Stromal cell of bone marrow (primary cell): ENCODE measurements at regions not wholly inside any gene's neighbourhood (a gene's known extent, or its start where the extent isn't known, plus 50 kb on each side); places are given as distances from the start of the nearest gene placed in this dataset.
A peak's percentile ranks its signal among the peaks of the same experiment; 100 is the strongest.
"Not testable (repeated sequence)": the region's sequence is repeated elsewhere in the genome, so short reads cannot be mapped to it uniquely, and the experiment has no call there.

Experiments used
- DNase-seq: peaks from one replicate; pipeline ENCODE4 v3.0.0-alpha.2; 2012; ENCODE audit warnings: low read depth

DNA sequence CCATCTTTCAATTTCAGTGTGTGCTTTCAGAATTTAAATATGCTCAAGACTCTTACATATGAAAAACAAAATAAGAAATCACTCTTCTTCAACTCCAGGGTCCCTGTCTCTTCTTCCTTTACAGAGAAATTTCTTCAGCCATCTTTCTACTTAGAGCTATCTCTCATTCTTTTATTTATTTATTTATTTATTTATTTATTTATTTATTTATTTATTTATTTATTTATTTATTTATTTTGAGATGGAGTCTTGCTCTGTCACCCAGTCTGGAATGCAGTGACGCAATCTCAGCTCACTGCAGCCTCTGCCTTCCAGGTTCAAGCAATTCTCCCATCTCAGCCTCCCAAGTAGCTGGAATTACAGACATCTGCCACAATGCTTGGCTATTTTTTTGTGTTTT is 211.7 kb downstream of the DUSP10 start:
- not testable (repeated sequence) for DNase-seq

DNA sequence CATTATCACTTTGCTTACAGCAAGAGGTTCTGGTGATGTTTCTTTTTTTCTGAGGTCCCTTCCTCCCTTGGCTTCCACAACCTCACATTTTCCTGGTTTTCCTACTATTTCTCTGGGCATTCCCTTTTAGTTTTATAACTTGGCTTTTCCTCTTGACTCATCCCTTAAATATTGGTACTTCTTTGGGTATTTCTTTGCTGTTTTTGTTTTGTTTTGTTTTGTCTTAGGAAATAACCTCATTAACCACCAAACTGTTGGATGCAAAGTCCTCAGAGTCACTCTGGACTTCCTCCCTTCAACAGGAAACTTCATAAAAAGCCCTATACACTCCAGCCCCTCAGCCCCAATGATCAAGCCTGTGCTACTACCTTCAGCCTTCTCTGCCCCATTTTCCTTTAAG is 211.1 kb downstream of the DUSP10 start:
- no peak for DNase-seq

DNA sequence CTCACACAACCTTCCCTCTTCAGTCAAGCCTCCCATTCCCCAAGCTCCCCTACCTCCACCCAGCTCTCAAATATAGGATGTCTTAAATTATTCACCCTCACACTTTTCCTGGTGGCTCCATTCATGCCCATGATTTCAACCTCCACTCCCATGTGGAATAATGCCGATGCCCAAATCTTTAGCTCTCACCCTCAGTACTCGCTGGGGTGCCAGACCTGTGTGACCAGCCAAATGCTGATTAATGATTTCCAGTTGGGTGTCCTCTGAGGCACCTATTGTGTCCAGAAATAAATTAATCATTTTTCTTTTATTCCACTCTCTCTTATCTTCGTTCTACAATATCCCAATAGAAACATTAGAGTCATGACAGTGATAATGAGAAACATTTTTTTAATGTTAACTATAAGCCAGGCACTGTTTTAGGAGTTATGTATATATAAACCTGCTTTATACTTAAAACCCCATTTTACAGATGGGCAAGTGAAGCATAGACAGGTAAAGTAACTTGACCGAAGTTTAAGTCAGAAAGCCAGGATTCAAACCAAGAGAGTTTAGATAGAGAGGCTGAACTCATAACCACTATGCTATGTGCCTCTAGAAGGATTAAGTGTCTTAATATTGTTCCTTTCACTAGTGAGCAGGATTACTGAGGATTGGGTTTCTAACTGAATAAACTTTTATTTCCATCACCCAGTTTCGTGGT is 209.7 kb downstream of the DUSP10 start:
- DNase-seq: no peak

DNA sequence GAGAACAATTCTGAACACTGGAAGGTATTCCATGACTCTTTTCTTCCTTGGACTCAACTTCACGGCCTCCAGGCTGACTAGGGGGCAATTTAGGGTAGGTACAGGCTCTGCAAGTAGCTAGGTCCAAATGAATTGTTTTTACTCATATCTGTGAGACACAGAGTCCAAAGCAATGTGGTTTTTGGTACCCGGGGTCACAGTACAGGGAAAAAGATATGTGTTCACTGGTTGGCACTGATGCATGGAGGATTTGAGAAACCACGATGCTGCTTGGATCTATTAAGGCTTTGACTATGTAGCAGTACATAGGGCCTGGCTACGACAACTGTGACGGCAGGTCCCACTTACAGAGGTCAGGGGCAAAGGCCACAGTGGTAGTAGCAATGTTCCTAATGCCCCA is 200.6 kb downstream of the DUSP10 start:
- DNase-seq: no peak

DNA sequence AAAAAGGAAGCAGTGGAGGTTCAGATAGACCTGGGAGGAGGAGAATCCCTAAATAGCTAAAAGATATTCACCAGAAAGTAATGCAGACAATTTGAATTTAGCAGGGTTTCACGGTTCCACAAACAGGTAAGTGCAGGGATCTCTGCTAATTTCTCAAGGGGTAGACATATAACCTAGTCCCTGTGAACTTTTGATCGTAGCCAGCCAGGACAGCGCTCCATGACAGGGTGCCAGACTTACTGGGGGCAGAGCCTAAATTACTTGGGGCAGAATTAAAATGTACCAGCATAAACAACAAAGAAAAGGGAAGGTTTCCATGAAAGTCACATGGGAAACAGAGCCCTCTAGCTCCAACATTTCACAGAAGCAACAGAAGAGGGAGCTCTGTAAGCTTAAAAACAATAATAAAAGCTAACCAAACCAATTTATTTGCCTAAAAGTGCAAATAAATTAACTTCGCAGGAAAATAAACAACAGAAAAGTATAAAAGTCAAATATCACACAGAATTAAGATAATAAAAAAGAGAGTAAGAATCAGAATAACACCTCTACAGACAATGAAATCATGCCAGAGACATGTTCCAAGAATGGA is 198.3 kb downstream of the DUSP10 start:
- DNase-seq: peak; percentile 36

DNA sequence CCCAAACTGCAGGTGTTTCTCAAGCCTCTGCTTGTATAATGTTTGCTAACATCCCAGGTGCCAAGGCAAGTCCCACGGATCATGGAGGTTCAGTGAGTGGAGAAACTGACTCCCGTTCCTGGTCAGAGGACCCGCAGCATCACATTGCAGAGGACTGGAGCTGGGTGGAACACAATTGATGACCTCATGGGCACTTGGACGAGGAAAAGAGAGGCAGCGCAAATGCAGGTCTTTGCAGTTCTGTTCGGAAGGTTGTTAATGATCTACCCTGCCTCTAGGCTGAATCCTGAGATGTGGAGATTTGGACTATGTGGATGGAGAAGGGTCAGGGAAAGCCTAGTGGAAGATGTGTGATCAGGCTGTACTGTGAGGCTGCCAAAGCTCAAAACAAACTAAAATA is 192.9 kb downstream of the DUSP10 start:
- no peak for DNase-seq

DNA sequence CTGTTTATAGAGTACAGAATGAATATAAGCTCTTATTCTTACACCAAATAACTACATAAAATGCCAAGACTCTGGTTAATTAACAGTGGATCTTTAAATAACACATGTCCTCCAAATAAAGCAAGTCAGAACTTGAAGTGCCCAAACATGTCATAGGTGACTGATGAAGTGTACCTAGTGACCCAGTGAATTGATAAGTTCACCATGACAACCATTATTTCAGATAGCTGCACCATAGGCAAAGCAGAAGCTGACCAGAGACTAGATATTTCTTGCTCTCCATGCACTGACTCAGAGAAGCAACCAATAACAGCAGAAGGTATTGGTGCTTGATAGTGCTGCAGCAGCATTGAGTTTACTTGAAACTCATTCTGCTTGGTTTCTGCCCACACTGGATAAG is 192.1 kb downstream of the DUSP10 start:
- DNase-seq: no peak

DNA sequence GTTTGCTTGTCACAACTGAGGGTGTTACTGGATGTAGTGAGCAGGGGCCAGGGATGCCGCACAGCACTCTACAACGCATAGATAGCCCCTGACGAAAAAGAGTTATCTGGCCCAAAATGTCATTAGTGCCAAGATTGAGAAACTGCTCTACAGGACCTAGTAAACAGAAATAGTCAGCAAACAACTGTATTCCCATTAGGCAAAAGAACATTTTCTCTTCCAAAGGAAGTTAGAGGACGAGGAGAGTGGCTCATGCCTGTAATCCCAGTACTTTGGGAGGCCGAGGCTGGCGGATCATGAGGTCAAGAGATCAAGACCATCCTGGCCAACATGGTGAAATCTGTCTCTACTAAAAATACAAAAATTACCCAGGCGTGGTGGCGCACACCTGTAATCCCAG is 189.1 kb downstream of the DUSP10 start:
- DNase-seq: not testable (repeated sequence)

DNA sequence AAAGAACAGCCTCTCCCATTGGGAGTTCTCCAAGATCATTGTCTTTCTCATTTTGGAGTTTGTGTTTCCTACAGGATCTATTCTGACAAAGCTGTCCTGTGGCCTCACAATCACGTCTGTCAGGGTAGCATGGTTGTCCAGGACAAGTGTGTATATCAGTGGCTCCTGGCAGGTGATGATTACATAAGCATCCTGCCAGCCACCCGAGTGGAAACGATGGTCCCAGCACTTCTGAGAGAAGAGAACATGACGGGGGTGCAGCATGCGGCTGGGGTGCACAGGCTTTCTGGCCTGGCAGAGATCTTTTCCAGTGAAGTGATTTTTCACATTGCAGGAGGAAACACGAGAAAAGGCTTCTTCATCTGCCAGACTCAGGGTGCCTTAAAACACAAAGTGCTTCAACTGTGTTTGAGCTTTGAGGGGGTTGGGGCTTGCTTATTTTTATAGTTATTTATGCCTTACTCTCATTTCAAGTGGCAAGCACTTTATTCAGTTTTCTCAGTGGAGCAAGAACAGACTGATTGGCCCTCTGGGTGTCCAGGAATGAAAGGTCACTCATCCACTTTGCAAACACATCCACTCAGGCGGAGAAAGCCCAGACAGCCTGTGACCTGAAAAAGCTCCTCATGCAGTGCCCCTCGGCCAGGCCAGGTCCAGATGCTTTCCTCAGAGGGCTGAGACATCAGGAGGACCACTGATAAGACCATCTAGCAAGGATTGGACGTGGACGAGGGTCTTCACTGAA is 186.0 kb downstream of the DUSP10 start:
- DNase-seq: no peak

DNA sequence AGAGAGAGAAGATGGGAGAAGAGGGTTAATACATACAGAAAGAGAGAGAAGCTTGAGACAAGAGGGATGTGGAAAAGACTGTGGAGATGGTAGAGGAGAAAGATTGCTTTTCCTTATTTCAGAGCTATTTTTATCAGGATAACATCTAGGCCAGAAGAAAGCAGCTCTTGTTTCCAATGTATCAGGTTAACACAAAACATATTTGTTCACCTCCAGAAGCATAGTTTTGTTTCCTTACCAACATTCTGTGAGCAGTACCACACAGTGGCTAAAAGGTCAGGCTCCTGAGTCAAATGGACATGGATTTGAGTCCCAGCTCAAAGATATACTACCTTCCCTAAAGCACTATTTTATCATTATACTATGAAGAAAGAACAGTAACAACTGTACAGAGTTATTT is 185.5 kb downstream of the DUSP10 start:
- DNase-seq: no peak

DNA sequence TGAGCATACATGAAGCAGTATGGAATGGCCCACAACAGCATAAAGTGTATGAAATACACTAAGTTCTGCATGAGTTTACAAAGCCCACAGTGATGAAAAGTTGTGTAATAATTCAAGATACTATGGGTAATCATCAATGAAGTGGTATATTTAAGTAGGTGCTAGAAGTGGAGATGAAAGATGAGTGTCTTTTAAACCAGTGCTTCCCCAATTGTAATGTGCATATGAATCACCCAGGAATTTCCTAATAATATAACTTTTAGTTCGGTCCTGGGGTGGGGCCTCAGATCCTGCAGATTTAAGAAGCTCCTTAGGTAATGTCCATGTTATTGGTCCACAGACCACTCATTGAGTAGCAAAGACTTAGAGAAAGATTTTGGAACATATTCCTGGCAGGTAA is 184.9 kb downstream of the DUSP10 start:
- no peak for DNase-seq

DNA sequence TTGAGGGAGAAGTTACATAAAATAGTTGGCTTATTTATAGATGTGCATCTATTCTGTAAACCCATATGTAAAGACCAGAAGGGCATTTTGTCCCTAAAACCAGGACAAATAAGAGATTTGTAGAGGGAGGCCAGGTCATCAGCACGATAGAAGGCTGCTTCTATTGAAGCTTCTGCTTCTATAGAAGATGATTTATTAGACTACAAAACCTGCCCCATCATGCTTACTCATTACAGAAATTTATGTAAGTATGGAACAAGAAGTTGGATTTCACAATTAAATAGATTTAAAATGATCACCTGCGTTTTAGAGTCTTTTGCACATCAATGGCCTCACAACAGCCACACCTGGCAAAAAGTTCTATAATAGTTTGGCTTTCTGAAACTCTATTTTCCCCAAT is 183.5 kb downstream of the DUSP10 start:
- DNase-seq: no peak

DNA sequence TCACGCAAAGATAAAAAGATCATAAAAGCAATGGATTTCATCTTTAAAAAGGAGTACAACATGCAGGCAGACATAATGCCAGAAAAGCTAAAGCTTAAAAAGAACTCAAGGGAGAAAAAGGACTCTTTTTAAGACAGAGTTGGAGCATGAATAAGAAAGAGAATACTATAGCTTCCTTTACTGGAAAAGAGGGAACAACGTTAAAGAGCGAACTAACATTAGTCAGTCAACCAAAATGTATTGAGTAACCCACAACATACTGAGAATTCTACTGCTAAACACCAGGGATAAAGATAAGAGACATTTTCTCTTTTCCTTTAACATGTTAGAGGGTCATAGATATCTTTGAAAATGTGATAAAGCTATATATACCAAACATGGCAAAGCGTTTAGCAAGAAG is 182.0 kb downstream of the DUSP10 start:
- no peak for DNase-seq

DNA sequence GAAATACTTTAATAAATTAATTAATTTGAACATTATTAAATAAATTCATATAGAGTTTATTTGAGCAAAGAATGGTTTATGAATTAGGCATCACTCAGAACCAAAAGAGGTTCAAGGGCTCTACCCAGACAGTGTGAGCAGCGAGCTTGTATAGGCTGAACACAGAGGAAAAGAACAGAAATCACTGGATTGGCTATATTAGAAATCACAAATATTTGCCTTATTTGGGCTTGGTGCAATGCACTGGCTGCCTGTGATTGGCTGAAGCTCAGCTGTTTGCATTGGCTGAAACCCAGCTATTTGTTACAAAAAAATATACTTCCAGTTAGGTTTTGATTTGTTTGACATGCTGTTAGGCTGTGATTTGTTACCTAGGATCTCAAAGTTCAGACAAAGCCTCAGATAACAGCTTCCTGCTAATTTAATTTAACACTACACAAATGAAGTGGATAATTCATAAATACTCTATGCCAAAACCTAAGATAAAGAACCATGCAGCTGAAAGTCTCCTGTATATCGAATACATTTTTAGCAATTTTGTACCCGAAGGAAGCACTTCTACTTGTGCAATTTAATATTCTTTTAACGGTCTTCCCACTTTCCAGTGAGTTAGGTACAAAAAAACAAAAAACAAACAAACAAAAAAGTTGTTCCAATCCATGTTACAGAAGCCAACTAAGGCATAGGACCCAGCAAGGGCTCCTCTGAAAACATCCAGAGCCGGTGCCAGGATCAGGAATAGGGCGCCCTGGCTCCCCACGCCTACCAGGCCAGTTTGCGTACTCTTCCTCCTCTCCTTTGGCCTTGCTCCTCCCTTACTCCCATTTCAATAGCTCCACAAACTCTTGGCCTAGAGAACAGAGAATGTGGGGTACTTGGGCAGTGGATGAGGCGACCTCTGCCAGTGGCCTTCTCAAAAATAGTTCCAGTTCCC is 179.1 kb downstream of the DUSP10 start:
- no peak for DNase-seq

DNA sequence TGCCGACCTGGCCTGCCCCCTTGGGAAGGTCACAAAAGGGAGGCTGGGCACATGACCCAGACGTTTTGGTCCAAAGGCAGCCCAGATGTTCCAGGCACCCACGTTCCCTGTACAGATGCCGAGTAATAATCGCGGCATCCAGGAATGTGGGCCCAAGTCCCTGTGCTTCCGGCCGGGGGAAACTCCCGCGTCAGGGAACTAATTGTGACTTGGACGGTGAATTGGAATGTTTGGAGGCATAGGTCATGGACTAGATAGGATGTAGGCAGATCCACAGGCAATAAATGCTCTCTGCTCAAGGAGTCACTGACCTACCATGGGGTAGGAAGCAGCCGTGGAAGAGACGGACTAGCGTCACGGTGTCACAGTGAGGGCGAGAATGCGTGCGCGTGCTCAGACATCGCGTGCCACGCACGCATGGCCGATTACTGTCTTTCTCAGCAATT is 178.4 kb downstream of the DUSP10 start:
- DNase-seq: no peak

DNA sequence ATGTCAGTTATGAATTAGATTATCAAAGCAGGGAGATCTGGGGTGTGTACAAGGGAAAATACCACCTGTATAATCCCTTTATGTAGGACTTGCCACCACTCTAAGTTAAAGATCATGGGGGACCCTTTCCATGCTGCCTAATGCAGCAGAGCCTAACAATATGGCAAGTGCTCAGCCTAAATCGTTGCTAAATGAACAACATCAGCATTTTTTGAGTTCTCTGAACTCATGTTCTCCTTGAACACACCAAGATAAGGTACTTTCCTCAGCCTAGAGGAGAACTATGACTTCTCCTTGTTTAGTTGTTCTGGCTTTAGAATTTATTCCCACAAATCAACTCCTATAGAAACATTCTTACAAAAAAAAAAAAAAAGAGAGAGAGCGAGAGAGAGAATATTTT is 177.0 kb downstream of the DUSP10 start:
- no peak for DNase-seq

DNA sequence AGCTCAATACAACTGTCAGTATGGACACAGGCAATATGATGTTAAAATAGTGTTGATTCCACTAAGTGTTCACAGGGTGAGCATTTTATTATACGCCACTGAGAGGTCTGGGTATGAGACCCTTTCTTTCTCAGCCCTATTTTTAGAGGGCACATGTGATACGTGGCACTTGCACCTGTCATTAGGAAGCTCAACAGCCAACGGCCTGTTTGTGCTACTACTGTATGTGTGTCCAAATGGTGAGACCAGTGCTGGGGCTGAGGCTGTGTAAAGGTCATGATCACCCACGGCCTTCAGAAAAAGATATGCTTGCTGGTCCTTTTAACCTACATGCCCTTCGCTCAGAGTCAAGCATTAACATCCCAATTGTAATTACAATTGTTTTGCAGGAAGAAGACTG is 176.2 kb downstream of the DUSP10 start:
- no peak for DNase-seq

DNA sequence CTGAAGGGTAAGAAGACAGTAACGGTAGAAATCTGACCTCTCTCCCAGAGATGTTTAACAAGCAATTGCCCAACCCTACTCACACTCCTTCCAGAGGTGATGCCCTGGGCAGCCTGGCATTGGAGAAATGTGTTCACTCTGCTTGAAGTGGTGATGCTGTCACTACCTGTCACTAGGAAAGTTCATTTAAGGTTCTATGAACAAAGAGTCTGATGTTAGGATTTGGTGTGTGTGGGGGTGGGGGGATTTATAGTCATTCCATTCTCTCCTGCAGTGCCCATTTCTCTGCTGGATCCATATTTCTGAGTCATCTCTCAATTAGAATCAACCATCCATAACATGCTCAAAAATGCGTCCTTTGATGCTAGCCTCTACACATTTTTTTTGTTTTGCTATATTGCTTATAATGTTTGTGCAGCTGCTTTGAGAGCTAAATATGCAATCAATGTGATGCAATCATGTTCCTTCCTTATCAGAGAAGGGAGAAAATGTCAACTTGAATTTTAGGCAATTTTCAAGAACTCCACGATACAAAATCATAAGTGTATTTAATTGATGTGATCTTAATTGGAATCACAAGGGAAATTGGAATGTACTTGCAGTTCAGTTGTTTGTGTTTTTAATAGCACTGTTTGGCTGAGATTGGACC is 173.9 kb downstream of the DUSP10 start:
- DNase-seq: no peak

DNA sequence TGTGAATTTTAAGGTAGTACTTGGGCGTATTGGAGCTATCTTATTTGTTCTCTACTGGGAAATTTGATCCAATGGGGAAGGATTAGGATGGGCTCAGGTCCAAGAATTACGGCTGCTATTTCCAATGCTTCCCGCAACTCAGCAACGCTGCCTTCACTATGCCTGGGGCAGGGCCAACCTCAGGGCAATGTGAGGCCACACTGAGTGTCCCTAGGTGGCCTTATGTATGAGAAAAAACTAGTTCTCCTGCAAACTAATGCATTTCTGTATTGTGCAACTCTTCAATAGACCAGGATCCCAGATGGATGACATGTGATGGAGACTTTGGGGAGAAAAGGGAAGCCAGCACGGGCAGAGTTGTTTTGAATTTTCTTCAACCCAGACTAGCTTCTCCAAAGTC is 168.1 kb downstream of the DUSP10 start:
- peak; percentile 7 for DNase-seq

DNA sequence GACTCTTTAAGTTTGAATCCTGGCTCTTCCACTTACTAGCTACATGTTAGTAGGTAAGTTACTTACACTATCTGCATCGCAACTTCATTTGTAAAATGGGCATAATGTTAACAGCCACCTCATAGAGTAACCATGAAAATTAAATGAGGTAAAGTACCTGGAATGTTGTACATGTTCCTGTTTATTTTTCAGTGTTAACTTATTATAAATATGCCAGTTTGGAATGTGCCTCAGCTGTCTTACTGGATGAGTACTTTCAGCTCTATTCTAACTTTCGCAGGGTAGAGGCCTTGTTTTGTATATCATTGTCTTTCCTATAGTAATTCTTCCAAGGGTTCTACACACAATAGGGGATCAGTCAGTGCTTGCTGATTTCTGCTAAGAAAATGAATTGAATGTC is 167.4 kb downstream of the DUSP10 start:
- no peak for DNase-seq

DNA sequence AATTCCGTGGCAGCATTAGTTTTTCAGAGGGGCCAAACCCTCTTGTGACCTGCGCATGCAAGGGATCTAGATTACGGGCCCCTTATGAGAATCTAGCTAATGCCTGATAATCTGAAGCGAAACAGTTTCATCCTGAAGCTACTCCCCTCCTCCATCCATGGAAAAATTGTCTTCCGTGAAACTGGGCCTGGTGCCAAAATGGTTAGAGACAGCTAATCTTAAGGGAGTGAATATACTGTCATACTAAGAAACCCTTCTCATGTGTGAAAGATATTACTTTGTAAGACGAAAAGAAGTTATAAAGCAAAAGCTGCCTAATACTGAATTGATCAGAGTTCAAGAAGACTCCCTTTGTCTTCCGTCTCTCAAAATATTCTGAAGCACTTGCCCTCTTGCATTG is 166.3 kb downstream of the DUSP10 start:
- DNase-seq: no peak

DNA sequence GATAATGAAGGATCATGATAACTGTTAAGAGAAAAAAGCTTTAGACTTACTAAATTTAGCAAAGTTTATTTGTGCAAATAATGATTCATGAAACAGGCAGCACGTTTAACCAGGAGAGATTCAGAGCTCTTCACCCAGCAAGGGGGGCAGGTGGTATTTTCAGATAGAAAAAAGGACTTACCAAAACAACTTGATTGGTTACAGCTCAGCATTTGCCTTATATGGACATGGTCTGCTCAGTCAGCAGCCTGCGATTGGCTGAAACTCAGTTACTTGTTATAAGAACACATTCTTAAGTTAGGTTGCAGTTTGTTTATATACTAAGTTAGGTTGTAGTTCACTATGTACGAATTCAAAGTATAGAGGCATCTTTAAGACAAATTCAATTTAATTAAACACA is 165.6 kb downstream of the DUSP10 start:
- DNase-seq: no peak
